Keratinocyte (primary cell): ENCODE measurements at regions not wholly inside any gene's neighbourhood (a gene's known extent, or its start where the extent isn't known, plus 50 kb on each side); places are given as distances from the start of the nearest gene placed in this dataset.

Experiments
- DNase-seq: peaks from one replicate; pipeline ENCODE4 v3.0.0-alpha.2; 2011; ENCODE audit warnings: low read depth, missing footprints, low spot score
- FAIRE-seq: peaks from 2 replicates; lab custom pipeline; 2011; peaks lifted over from hg19 to GRCh38; lab: Jason Lieb, UNC
- H2AFZ ChIP-seq: 2 replicates; pipeline ENCODE4 v1.6.0; 2012; ENCODE audit warnings: low read length, control low read depth, inconsistent platforms; ENCODE audit not compliant: control insufficient read depth
- H3K27ac ChIP-seq: 2 replicates; pipeline ENCODE4 v1.5.1; 2011; ENCODE audit warnings: low read length; ENCODE audit not compliant: control insufficient read depth, insufficient read depth
- H3K27me3 ChIP-seq: 3 replicates; pipeline ENCODE4 v1.6.0; 2011; ENCODE audit warnings: low read length; ENCODE audit not compliant: control insufficient read depth, insufficient read depth; ENCODE audit errors: extremely low read depth
- H3K36me3 ChIP-seq, 2 experiments: 2 replicates in 1 of 2; 3 replicates in 1 of 2; pipeline ENCODE4 v1.5.1; 2011; ENCODE audit warnings: low read length in 2 of 2, mild to moderate bottlenecking in 1 of 2; ENCODE audit not compliant: control insufficient read depth in 2 of 2, insufficient read depth in 2 of 2; ENCODE audit errors: extremely low read depth in 1 of 2
- H3K4me1 ChIP-seq: 3 replicates; pipeline ENCODE4 v1.5.1; 2011; ENCODE audit warnings: low read length; ENCODE audit not compliant: control insufficient read depth, insufficient read depth; ENCODE audit errors: extremely low read depth
- H3K4me2 ChIP-seq: 3 replicates; pipeline ENCODE4 v1.6.0; 2011; ENCODE audit warnings: low read depth, low read length; ENCODE audit not compliant: control insufficient read depth, insufficient read depth; ENCODE audit errors: extremely low read depth
- H3K4me3 ChIP-seq, 3 experiments: fragments of 200-600 bp in 1 of 3; sonication (generic) in 1 of 3; 2 replicates in 2 of 3; 3 replicates in 1 of 3; pipeline ENCODE4 v1.5.1; 2011 to 2016; ENCODE audit warnings: low read length in 3 of 3, mild to moderate bottlenecking in 3 of 3, control low read depth in 2 of 3, inconsistent platforms in 1 of 3, low read depth in 1 of 3, mixed read lengths in 1 of 3, mixed run types in 1 of 3, moderate library complexity in 1 of 3; ENCODE audit not compliant: control insufficient read depth in 2 of 3, insufficient read depth in 2 of 3; ENCODE audit errors: extremely low read depth in 1 of 3
- H3K79me2 ChIP-seq: 2 replicates; pipeline ENCODE4 v1.6.0; 2012; ENCODE audit warnings: low read length; ENCODE audit not compliant: control insufficient read depth, insufficient read depth
- H3K9ac ChIP-seq: 3 replicates; pipeline ENCODE4 v1.6.0; 2011; ENCODE audit warnings: low read length; ENCODE audit not compliant: control insufficient read depth, insufficient read depth; ENCODE audit errors: extremely low read depth
- H3K9me1 ChIP-seq: 3 replicates; pipeline ENCODE4 v1.6.0; 2011; ENCODE audit warnings: low read length; ENCODE audit not compliant: control insufficient read depth, insufficient read depth; ENCODE audit errors: extremely low read depth
- H3K9me3 ChIP-seq: 2 replicates; pipeline ENCODE4 v1.5.1; 2012; ENCODE audit warnings: low read depth, low read length; ENCODE audit not compliant: control insufficient read depth
- H4K20me1 ChIP-seq: 3 replicates; pipeline ENCODE4 v1.6.0; 2011; ENCODE audit warnings: low read length; ENCODE audit not compliant: control insufficient read depth, insufficient read depth; ENCODE audit errors: extremely low read depth
- EZH2 ChIP-seq: IDR thresholded peaks from one replicate; pipeline ENCODE4 v1.6.1; 2012; ENCODE audit warnings: inconsistent platforms, mild to moderate bottlenecking, low read length, moderate library complexity
- dilution Hi-C: fragments of 300-500 bp; cut with MboI; formaldehyde crosslinking; loops from one replicate; pipeline ENCODE4 v1.7.0; 2020; ENCODE audit warnings: low sequenced_read_pairs; ENCODE audit not compliant: extremely low pct_ligation_motif_present
- TF ChIP-seq, protein P1 (sequence below), 3 experiments: IDR thresholded peaks in 1 of 3; conservative IDR thresholded peaks in 1 of 3; optimal IDR thresholded peaks in 1 of 3; 2 replicates in 2 of 3; 3 replicates in 1 of 3; pipeline versions ENCODE3 to v1.5.1; 2011; ENCODE audit warnings: low read length in 3 of 3, mild to moderate bottlenecking in 3 of 3, moderate library complexity in 2 of 3, control low read depth in 1 of 3, inconsistent platforms in 1 of 3; ENCODE audit not compliant: insufficient read depth in 2 of 3; ENCODE audit errors: extremely low read depth in 1 of 3

GRCh38 chr13:83295686-83296085 is 586.6 kb downstream of the SLITRK1 start:
- Histone ChIP-seq H3K4me3 (no peak overlapping the region), H3K9ac (no peak overlapping the region), H2AFZ (no peak overlapping the region), H3K27me3 (no peaks in the 10 kb centered on the region), H3K4me2 (no peak overlapping the region), H3K36me3 (no peaks in the 10 kb centered on the region), H3K9me3 (no peaks in the 10 kb centered on the region), H3K9me1 (no peaks in the 10 kb centered on the region), H4K20me1 (no peaks in the 10 kb centered on the region), H3K4me1 (no peaks in the 10 kb centered on the region), H3K27ac (no peak overlapping the region), H3K79me2 (no peaks in the 10 kb centered on the region)
- no peak for FAIRE-seq
- dilution Hi-C loops, result no loop called here
- TF ChIP-seq EZH2, result no peak
- TF ChIP-seq, protein P1, sequence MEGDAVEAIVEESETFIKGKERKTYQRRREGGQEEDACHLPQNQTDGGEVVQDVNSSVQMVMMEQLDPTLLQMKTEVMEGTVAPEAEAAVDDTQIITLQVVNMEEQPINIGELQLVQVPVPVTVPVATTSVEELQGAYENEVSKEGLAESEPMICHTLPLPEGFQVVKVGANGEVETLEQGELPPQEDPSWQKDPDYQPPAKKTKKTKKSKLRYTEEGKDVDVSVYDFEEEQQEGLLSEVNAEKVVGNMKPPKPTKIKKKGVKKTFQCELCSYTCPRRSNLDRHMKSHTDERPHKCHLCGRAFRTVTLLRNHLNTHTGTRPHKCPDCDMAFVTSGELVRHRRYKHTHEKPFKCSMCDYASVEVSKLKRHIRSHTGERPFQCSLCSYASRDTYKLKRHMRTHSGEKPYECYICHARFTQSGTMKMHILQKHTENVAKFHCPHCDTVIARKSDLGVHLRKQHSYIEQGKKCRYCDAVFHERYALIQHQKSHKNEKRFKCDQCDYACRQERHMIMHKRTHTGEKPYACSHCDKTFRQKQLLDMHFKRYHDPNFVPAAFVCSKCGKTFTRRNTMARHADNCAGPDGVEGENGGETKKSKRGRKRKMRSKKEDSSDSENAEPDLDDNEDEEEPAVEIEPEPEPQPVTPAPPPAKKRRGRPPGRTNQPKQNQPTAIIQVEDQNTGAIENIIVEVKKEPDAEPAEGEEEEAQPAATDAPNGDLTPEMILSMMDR (optimal IDR thresholded peaks at IDR 0.05 in 1 of 3, IDR thresholded peaks at IDR 0.05 in 1 of 3, conservative IDR thresholded peaks at IDR 0.05 in 1 of 3; ENCODE audit: extremely low read depth in 1 of 3, insufficient read depth in 2 of 3, low read length in 3 of 3), result no peak
- DNase-seq, result no peak

- no peak overlapping the region for H2AFZ ChIP-seq
- DNase-seq (no peak), FAIRE-seq (no peak)
- no peaks in the 10 kb centered on the region for H3K9me1 ChIP-seq
- dilution Hi-C loops, result no loop called here
- no peaks in the 10 kb centered on the region for H3K9me3 ChIP-seq
- no peak overlapping the region for H3K4me3 ChIP-seq
- no peaks in the 10 kb centered on the region for H3K36me3 ChIP-seq
- H3K4me1 ChIP-seq, result no peaks in the 10 kb centered on the region
- no peaks in the 10 kb centered on the region for H3K27me3 ChIP-seq
- H3K4me2 ChIP-seq, result no peak overlapping the region
- H3K27ac ChIP-seq, result no peak overlapping the region
- no peaks in the 10 kb centered on the region for H3K79me2 ChIP-seq
- H4K20me1 ChIP-seq, result no peaks in the 10 kb centered on the region
- TF ChIP-seq EZH2, result no peak
- TF ChIP-seq, protein P1 (optimal IDR thresholded peaks at IDR 0.05 in 1 of 3, IDR thresholded peaks at IDR 0.05 in 1 of 3, conservative IDR thresholded peaks at IDR 0.05 in 1 of 3; ENCODE audit: extremely low read depth in 1 of 3, insufficient read depth in 2 of 3, low read length in 3 of 3), result no peak
- H3K9ac ChIP-seq, result no peak overlapping the region
Measured at GRCh38 chr13:83286737-83287136, 595.5 kb downstream of the SLITRK1 start.
